K562 (cell line): ENCODE measurements at regions not wholly inside any gene's neighbourhood (a gene's known extent, or its start where the extent isn't known, plus 50 kb on each side); places are given as distances from the start of the nearest gene placed in this dataset.

Experiments
- CTBP1 ChIP-seq: fragments of 450-650 bp; IDR thresholded peaks from 2 replicates; pipeline ENCODE4 v1.6.1; 2016; ENCODE audit warnings: borderline replicate concordance
- CTCF ChIP-seq, 3 experiments: IDR thresholded peaks in 2 of 3; conservative IDR thresholded peaks in 1 of 3; 2 replicates each; pipeline ENCODE4 v1.5.1; 2011 to 2012; ENCODE audit warnings: low read length in 3 of 3, mild to moderate bottlenecking in 3 of 3, control low read depth in 2 of 3, improper control_type of control experiment in 1 of 3, inconsistent platforms in 1 of 3, low read depth in 1 of 3, mixed read lengths in 1 of 3, moderate library complexity in 1 of 3; ENCODE audit not compliant: insufficient read depth in 2 of 3
- DACH1 ChIP-seq: fragments of 450-650 bp; IDR thresholded peaks from 2 replicates; pipeline ENCODE4 v1.6.1; 2018; ENCODE audit not compliant: partially characterized antibody
- GATA2 ChIP-seq: sonication (generic); formaldehyde crosslinking; IDR thresholded peaks from 2 replicates; pipeline ENCODE4 v1.4.0; 2020; ENCODE audit warnings: mild to moderate bottlenecking, missing genetic modification reagents
- HNRNPH1 ChIP-seq: fragments of 200-400 bp; formaldehyde crosslinking; optimal IDR thresholded peaks from 2 replicates; pipeline ENCODE3; 2017; ENCODE audit warnings: low read depth, mild to moderate bottlenecking, low read length, moderate library complexity
- MLX ChIP-seq, 2 experiments: fragments of 450-650 bp in 1 of 2; sonication (generic) in 1 of 2; formaldehyde crosslinking; conservative IDR thresholded peaks; 2 replicates each; pipeline versions ENCODE4 v1.4.0 to v1.8.1; 2020 to 2022; ENCODE audit warnings: mild to moderate bottlenecking in 1 of 2, missing genetic modification reagents in 1 of 2
- MTA1 ChIP-seq: fragments of 450-650 bp; IDR thresholded peaks from 2 replicates; pipeline ENCODE4 v1.6.1; 2017; ENCODE audit warnings: borderline replicate concordance
- NBN ChIP-seq: fragments of 450-650 bp; IDR thresholded peaks from 2 replicates; pipeline ENCODE4 v1.6.1; 2016; ENCODE audit warnings: low read depth, mild to moderate bottlenecking
- PHF20 ChIP-seq: fragments of 450-650 bp; IDR thresholded peaks from 2 replicates; pipeline ENCODE4 v1.6.1; 2018; ENCODE audit not compliant: partially characterized antibody
- SAFB ChIP-seq: fragments of 200-400 bp; formaldehyde crosslinking; IDR thresholded peaks from 2 replicates; pipeline ENCODE4 v1.6.1; 2017; ENCODE audit warnings: low read depth, low read length, borderline replicate concordance
- SETDB1 ChIP-seq: IDR thresholded peaks from one replicate; pipeline ENCODE4 v1.6.1; 2012; ENCODE audit warnings: low read length, control low read depth, inconsistent platforms
- ZBTB1 ChIP-seq: sonication (generic); formaldehyde crosslinking; IDR thresholded peaks from 2 replicates; pipeline ENCODE4 v1.8.1; 2023; ENCODE audit warnings: missing genetic modification reagents, low read depth, mild to moderate bottlenecking, borderline replicate concordance

DNA sequence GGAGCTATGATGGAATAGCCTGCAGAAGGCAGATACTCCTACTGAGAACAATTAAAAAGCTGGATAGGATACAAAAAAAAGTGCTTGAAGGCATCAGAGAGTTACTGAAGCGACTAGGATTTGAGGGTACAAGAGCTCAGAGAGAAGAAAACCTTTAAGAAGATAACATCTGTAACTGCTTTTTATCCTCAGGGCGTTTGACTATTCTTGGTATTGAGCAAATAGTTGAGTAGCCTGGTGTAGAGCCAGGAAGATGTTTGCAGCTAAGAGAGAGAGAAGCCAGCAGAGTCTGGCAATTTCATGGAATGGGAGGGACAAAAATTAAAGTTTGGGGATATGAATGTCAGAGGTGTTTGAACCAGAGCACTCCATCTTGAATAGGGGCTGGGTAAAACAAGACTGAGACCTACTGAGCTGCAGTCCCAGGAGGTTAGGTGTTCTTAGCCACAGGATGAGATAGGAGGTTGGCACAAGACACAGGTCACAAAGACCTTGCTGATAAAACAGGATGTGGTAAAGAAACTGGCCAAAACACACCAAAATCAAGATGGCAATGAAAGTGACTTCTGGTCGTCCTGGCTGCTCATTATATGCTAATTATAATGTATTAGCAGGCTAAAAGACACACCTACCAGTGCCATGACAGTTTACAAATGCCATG, 428.8 kb downstream of the SH2D4B start:
- TF ChIP-seq HNRNPH1 (no peak), CTCF (IDR thresholded peaks at IDR 0.05 in 2 of 3, conservative IDR thresholded peaks at IDR 0.05 in 1 of 3; ENCODE audit: insufficient read depth in 2 of 3, low read depth in 1 of 3, low read length in 3 of 3) (no peak), PHF20 (no peak), NBN (no peak), DACH1 (no peak), GATA2 (CRISPR knock-in tag) (no peak), MTA1 (no peak), SAFB (no peak), MLX (CRISPR knock-in tag; conservative IDR thresholded peaks at IDR 0.05) (no peak), CTBP1 (no peak), SETDB1 (no peak), ZBTB1 (no peak)
